LoVo (cell line): ENCODE measurements at regions not wholly inside any gene's neighbourhood (a gene's known extent, or its start where the extent isn't known, plus 50 kb on each side); places are given as distances from the start of the nearest gene placed in this dataset.
A peak's percentile ranks its signal among the peaks of the same experiment; 100 is the strongest.

Experiments
- DNase-seq: peaks from one replicate; pipeline ENCODE4 v3.0.0-alpha.2; 2016; ENCODE audit warnings: low spot score

DNA sequence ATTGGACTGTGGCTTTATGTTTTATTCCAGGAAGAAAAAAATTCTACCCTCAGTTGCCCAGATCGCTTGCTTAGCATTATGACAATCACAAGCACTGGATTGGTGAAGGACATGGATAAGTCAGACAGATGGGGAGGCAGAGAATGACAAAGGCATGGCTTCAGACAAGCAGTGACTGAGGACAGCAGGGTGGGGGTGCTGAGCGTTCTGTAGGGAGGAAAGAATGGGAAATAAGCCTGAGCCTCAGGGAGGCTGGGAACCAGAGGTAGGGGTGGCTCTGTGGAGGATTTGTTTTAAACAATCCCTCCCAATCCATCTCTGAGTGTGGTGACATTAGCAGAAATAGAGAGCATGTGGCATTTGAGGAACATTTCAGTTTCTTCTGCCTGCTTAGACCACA lies 896.9 kb downstream of the CCSER2 start:
- DNase-seq = no peak

DNA sequence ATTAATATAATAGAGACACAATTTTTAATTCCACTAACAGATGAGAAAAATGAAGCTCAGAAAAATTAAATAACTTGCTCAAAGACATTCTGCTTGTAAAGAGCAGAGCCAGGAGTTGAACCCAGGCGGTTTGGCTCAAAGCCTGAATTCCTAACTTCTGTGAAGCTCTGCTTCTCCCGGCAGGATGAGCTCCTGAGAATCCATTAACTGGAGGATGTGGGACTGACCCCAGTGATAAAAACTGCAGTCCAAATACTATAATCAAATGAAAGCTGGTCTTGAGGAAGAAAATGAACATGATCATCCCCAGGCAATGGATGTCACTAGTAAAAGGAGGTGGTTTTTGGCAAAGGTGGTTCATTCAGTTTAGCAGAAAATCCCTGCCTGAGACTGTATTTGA lies 898.2 kb downstream of the CCSER2 start:
- no peak for DNase-seq

DNA sequence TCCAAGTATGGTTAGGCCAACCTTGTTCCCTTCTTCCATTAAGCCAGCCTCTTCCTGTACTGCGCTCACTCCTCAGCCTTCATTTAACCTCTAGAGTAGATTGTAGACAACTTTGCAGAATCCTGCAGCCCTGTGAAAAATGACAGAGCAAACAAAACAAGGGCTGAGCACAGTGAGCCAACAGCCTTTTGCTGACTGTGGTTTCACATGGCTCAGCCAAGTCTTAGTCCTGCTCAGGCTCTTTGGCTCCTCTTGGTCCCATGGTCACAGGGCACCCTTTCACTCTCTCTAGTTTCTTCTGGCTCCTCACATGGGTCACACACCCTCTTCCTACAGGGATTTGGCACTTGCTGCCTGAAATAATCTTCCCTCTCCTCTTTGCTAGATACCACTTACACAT lies 900.3 kb downstream of the CCSER2 start:
- DNase-seq = no peak

DNA sequence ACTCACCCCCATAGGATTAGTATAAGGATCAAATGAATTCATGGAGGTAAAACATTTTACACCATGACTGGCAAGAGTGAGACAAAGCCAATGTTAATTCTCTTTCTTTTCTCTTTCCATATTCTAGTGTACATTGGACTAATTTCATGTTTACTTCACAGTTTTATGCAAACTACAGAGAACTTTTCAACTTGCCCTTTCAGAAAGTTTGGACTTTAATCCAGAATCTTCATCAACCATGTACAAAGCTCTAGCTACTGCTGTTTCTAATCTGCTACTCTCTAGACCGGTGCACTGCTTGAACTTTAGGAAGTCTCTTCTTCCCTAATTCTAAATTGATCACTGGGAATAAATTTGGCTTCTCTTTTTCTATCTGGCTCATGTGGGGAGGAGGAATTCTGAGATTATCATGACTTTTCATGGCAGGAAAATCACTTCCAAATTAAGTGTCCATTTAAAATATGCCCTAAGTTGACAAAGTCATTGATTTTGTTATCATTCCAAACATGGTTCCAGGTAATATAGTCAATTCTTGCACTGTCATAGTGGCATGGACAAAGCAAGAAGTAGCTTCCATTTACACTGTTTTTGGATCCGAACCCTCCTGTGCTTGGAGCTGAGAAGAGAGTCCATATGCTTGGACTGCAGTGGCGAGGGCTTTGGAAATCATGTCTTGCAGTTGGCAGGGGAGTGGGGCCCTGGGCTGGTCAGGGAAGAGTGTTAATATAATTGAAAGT lies 903.3 kb downstream of the CCSER2 start:
- no peak for DNase-seq

DNA sequence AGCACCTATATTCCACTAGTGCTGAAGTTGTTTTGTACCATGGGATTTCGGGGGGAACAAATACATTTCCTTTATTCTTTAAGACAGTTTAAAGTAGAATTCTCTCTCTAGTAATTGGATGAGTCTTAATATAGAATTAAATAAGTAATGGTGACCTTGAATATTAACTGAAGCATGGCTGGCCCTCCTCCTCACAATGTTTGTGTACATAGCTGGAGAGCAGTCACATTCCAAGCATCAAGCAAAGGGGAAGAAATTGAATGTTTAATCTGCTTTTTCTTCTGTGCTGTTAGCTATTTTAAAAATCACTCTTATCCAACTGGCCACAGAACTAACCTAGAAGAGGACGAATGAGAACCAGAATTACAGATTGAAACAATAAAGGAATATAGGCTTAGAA lies 906.9 kb downstream of the CCSER2 start:
- DNase-seq = no peak

DNA sequence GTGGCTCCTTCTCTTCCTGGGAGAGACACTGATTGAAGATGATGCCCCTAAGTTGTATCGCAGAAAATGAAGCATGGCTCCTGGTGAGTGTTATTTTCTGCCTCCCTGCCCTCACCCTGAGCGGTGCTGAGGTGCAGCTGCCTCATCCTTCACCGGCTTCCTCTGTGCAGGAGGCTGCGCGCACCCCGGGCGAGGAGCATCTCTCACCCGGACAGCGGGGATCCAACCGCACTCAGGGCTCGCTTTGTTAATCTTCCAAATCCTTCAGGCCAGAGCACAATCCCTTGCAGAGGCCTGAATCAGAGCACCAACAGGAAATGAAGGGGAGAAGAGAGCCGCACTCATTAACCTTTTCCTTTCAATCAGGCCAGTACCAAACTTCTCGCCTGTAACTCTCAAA lies 910.3 kb downstream of the CCSER2 start:
- no peak for DNase-seq

DNA sequence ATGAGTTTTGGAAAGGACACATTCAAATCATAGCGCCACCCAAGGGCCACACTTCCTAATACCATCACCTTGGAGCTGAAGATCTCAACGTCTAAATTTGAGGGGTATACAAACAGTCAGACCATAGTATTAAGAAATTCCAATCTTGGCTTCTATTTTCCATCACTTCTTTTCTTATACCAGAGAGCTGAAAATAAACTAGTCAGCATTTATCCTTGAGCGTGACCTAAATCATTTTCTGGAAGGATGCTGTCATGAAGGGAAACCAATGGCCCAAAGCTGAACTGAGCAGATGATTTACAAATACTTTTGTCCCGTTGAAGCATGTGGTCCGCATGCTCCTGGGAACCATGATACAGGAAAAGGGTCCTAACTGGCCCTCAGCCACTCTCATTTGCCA lies 921.9 kb downstream of the CCSER2 start:
- no peak for DNase-seq

DNA sequence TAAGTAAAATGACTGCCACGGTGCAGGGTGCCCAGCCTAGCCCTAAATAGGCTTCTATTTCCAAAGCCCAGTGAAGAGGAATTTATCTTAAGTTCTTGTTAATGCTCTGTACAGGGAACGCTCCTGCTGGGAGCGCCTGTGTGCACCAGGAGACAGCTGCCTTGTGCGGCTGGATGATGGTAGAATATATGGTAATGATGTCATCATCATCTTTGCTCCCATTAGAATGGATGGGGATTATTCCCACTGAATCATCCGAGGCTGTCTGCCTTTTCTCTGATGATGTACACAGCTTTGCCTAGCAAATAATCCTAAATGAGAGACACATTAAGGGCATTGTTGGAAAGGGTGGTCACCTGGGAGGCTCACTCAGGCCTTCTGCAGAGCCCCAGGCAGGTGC lies 928.1 kb downstream of the CCSER2 start:
- no peak for DNase-seq

DNA sequence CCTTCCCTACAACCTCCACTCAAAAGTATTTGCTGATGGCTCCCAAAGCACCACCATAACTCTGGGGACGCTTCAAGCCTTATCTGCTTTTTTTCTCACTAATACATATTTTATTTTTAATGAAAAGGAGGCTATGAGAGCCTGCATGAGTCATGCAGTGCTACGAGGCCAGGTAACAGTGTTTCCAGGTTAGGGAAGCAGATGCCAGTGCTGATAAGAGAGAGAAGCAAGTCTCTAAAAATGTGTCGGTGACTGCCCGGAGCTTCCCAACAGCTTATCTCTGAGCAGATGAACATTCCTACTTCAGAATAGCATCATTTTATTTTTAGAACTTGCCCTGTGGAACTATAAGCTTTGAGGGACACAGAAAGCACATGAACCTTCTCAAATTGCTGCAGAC lies 931.5 kb downstream of the CCSER2 start:
- DNase-seq = no peak

DNA sequence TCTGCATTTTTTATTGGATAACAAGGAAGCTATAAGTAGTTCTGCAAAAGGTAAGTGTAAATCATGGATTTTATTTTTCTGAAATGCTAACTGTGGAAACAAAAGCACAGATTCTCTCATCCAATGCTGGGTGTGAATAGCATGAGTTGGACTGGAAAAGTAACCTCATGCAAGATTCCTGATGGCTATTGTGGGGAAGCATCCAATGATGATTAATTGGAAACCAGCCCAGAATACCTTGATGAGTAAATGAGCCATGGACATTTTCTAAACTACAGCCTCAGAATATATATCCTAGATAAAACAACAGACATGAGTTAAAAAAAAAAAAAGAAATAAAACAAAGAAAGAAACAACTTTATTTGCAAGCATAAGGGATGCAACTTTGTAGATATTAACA lies 934.6 kb downstream of the CCSER2 start:
- DNase-seq = no peak

DNA sequence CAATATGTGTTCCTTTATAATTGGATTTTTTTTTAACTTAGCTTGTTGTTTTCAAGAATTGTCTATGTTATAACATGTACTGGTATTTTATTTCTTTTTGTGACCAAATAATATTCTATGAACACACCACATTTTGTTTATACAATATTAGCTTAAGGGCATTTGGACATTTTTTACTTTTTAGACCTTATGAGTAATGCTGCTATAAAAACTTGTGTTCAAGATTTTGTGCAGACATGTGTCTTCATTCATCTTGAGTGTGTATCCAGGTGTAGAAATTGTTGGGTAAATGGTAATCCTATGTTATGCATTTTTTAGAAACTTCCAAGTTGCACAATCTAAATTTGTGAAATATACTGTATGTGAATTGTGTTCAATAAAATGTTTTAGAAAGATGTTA lies 936.7 kb downstream of the CCSER2 start:
- DNase-seq = no peak

DNA sequence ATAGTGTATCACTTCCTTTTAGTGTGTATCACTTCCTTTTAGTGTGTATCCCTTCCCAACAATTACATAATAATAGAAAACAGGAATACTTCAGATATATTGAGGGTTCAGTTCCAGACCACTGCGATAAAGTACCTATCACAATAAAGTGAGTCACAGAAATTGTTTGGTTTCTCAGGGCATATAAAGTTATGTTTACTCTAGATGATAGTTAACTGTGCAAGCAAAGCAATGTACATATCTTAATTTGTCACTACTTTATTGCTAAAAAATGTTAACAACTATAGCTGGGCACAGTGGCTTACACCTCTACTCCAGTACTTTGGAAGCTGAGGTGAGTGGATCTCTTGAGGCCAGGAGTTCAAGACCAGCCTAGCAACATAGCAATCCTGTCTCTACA lies 938.4 kb downstream of the CCSER2 start:
- DNase-seq = no peak

DNA sequence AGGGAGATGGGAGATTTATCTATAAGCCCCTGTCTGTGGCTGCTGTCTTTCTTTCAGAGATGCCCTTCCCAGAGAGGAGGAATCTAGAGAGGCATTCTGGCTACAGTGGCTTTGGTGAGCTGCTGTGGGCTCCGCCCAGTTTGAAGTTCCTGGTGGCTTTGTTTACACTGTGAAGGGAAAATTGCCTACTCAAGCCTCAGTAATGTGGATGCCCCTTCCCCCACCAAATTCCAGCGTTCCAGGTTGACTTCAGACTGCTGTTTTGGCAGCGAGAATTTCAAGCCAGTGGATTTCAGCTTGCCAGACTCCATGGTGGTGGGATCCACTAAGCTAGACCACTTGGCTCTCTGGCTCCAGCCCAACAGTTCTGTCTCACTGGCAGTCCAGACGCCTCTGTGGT lies 951.6 kb downstream of the CCSER2 start:
- DNase-seq = peak; percentile 7

DNA sequence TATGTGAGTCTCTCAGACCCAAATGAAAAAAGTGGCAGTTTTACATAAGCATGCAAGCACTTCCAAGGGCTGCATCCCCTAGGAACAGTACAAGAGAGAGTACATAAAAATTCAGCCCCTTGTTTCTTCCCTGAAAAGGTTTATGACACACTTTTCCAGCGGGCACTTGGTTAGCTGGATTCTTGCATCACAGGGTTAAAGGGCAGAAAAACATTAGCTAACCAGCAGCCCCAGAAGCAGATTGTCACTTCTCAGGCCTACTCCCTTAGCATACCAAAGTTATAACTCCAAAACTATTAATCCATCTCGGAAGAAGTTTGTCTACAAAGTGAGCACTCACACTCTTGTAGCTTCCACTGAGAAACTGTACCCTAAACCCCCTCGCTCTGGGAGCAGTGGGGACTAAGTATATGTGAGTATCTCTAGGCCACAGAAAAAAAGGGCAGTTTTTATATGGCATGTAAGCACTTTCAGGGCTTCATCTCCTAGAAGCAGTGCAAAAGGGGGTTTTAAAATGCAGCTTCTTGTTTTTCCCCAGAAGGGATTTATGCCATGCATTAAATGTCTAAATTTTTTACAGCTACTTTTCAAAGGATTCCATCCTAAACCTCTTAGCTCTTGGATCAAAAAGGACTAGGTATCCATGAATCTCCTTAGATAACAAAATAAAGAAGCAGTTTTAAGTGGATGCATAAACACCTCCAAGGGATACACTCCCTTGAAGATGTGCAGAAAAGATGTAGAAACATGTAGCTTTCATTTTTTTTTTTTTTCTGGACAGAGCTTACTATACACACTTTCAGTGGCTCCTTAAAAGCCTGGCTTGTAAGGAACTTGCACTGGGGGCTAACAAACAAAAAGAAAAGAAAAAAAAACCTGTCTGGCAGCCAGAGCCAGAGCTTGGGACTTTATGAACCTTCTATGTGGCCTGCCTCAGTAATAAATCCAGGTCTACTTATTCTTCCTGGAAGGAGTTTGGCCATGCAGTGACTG lies 956.7 kb downstream of the CCSER2 start:
- DNase-seq = no peak

DNA sequence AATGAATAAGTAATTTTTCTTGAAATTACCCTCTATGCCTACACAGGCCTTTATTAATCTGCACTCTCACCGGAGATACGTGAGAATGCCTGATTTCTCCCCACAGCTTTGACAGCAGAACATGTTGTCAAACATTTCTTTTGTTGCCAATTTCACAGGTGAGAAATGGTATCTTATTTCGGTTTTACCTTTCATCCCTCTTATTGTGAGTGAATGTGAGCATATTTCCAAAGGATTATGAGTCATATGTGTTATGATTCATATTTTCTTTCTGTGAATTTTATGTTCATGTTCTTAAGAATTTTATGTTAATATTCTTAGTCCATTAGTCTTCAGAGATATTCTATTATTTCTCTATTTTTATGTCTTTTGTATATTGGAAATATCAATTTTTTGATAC lies 965.1 kb downstream of the CCSER2 start:
- no peak for DNase-seq

DNA sequence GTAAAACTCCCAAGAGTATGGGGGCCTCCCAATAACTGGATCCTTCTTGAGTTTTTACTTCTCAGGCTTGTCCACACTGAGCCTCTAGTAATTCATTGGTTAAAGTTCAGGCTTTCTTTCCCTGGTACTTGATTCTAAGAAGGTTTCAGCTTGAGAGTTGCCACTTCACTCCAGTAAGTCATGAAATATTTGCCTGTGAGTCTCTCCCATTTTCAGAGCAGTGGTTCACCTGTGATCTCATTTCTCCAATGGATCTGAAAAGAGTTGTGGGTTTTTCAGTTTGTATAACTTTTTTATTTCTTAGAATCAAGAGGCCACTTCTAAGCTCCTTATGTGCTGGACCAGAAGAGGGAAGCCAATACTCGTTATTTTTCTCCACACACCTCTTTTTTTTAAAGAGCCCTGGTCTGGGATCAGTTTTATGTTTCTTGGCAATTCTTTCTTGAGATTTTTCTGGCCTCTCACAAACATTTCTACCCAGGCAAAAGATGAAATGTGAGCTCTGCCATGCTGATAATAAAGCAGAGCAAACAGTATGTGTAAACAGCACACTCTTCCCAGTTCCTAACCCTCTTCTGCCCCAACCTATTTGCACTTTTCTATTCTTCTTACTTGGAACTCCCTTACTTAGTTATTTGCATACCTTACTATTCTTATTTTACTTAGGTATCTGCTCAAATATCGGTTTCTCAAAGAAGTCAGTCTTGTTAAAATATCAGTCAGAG lies 983.4 kb downstream of the CCSER2 start:
- DNase-seq = no peak

DNA sequence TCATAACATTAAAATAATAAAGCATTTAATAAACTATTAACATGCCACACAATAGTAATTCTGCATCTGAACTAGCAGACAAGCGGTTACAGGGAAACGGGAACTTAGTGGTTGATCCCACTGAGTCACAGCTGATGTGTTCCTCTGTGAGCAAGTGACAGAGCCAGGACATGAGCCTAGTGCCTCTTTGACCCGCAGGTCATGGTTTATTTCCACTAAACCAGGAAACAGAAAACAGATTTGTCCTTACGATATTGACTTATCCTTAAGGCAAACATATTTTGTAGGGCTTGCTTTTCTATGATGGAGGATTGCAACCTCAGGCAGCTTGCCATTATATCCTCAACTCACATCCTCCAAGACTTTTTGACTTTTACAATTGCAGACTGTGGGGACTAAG lies 987.3 kb downstream of the CCSER2 start:
- DNase-seq = no peak

DNA sequence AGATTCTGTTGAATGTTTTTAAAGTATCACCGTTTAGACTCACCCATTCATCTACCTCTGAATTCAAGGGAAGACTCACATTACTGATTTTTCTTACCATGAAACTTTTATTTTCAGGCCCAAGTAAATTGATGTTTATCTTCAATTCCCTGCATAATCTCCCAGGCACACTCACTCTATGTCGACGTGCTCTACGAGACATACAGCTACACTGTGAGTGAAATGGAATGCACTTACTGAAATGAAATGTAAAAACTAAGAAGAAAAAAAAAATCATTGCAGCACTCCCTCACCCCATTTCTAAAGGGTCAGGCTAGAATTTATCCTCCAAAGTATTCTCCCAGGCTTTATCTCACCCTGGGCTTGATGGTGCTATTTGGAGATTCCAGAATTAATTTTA lies 987.9 kb downstream of the CCSER2 start:
- DNase-seq = no peak

DNA sequence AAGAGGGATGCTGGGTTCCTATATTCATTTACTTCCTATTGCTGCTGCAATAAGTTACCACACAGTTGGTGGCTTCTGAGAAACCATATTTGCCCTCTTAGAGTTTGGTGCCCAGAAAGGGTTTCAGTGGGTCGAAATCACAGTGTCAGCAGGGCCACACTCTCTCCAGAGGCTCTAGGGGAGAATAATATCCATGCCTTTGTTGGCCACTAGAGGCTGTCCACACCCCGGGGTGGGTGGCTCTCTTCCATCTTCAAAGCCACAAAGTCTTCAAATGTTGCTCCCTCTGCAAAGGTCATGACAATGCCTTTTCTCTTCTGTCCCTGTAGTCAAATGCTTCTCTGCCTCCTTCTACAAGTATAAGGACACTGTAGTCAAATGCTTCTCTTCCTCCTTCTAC lies 989.4 kb downstream of the CCSER2 start:
- DNase-seq = no peak

DNA sequence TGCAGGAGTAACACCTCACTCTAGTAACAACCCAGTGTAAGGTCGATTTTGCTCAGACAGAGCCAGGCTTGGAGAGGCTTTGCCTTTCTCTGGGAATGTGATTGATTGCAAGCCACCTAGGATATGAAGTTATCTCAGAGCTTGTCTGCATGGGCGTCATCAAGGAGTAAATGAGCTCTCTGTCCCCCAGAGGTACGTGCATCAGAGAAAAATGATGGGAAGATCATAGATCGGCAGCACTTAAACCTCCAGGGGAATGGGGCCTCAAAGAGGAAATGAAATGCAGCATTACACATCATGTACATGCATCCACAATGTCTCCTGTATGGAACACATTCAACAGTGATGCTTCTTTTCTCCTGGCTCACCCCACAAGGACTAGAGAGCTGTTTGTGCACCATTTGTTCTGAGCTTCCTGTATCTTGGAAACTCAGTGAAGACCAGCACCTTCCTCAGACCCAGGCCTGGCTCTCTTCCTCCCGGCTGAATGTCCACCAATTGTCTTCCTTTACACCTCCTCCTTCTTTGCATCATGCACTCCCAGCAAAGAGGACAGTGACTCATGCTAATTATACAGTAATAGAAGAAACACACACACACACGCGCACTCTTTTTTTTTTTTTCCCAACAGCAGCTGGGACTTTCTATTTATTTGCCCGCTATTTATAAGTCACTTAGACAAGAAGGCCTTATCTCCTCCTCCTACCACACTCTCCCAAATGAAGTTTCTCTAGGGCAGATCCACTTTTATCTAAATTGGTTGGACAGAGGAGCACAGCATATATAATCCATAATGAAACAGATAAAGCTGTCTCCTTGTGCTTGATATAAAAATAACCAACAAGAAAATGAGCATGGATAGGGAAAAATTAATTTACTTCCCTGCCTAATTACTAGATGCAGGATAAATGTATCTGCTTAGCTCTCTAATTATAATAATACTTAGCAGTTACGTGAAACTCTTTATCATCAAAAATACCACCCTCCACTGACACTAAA lies 990.7 kb downstream of the CCSER2 start:
- no peak for DNase-seq

DNA sequence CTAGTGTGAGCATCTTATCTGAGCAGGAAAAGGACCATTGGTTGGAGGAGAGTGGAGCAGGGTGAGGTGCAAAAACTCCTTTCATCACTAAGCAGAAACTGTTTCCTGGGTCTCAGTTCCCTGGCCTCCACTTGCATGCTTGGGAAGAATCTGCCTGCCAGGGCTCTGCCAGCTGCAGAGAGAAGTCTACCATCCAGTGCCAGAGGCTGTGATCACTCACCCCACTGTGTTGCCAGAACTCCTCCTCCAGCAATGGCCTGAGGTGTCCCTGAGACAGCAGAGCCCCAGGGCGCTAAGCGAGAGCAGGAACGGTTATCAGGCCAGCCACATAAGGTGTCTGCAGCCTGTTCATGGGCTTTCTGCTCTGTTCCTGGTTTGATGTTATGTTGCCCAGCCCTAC lies 991.4 kb downstream of the CCSER2 start:
- DNase-seq = no peak
